ENCODE measurements at regions not wholly inside any gene's neighbourhood (a gene's known extent, or its start where the extent isn't known, plus 50 kb on each side); places are given as distances from the start of the nearest gene placed in this dataset.
"Not testable (repeated sequence)": the region's sequence is repeated elsewhere in the genome, so short reads cannot be mapped to it uniquely, and the experiment has no call there.

GRCh38 chr17:64771980-64772844, 110.1 kb upstream of the SMURF2 start:
- DNase-seq, result no peak

GRCh38 chr17:64769712-64770111, 107.6 kb upstream of the SMURF2 start:
- DNase-seq, result no peak

- DNase-seq, result no peak
Measured at GRCh38 chr17:64767269-64767997, 105.3 kb upstream of the SMURF2 start.

- DNase-seq, result no peak
Measured at GRCh38 chr17:64765191-64765889, 103.2 kb upstream of the SMURF2 start.

GRCh38 chr17:64750891-64751677, 89.0 kb upstream of the SMURF2 start:
- DNase-seq, result no peak

- DNase-seq, result no peak
Measured at GRCh38 chr17:64750478-64750877, 88.4 kb upstream of the SMURF2 start.

GRCh38 chr17:64749306-64749705, 87.2 kb upstream of the SMURF2 start:
- no peak for DNase-seq

- DNase-seq, result no peak
Measured at GRCh38 chr17:64747938-64748540, 85.9 kb upstream of the SMURF2 start.

- no peak for DNase-seq
Measured at GRCh38 chr17:64742326-64742725, 80.2 kb upstream of the SMURF2 start.

- not testable (repeated sequence) for DNase-seq
Measured at GRCh38 chr17:64741916-64742315, 79.8 kb upstream of the SMURF2 start.

- DNase-seq, result no peak
Measured at GRCh38 chr17:64741038-64741641, 79.0 kb upstream of the SMURF2 start.

- DNase-seq, result no peak
Measured at GRCh38 chr17:64739316-64740058, 77.4 kb upstream of the SMURF2 start.

- DNase-seq, result no peak
Measured at GRCh38 chr17:64736804-64737492, 74.8 kb upstream of the SMURF2 start.

GRCh38 chr17:64732336-64733006, 70.4 kb upstream of the SMURF2 start:
- DNase-seq, result no peak

GRCh38 chr17:64730023-64730422, 67.9 kb upstream of the SMURF2 start:
- not testable (repeated sequence) for DNase-seq

GRCh38 chr17:64729201-64729600, 67.1 kb upstream of the SMURF2 start:
- no peak for DNase-seq

- DNase-seq, result no peak
Measured at GRCh38 chr17:64728041-64728695, 66.1 kb upstream of the SMURF2 start.

GRCh38 chr17:64726025-64726424, 63.9 kb upstream of the SMURF2 start:
- DNase-seq, result not testable (repeated sequence)

GRCh38 chr17:64724246-64724645, 62.1 kb upstream of the SMURF2 start:
- not testable (repeated sequence) for DNase-seq

Measured in DMS 273 treated with DMSO at 0.1 percent for 48 hours (cell line).